ENCODE measurements at regions not wholly inside any gene's neighbourhood (a gene's known extent, or its start where the extent isn't known, plus 50 kb on each side); places are given as distances from the start of the nearest gene placed in this dataset.
"Not testable (repeated sequence)": the region's sequence is repeated elsewhere in the genome, so short reads cannot be mapped to it uniquely, and the experiment has no call there.

- no peak overlapping the region for H3K4me3 Mint-ChIP-seq
- H3K27ac Mint-ChIP-seq, result no peak overlapping the region
- H3K4me1 Mint-ChIP-seq (ENCODE audit: low read depth), result no peaks in the 10 kb centered on the region
- H3K27me3 Mint-ChIP-seq (ENCODE audit: low read depth), result no peaks in the 10 kb centered on the region
- H3K36me3 Mint-ChIP-seq (ENCODE audit: low read depth), result no peaks in the 10 kb centered on the region
- H3K9me3 Mint-ChIP-seq, result peaks cover 7% of the 10 kb centered on the region
These were observed 404.2 kb upstream of the IRX2 start for GRCh38 chr5:3155717-3156116.

- H3K4me3 Mint-ChIP-seq, result no peak overlapping the region
- no peaks in the 10 kb centered on the region for H3K36me3 Mint-ChIP-seq (ENCODE audit: low read depth)
- H3K27ac Mint-ChIP-seq, result no peak overlapping the region
- no peaks in the 10 kb centered on the region for H3K4me1 Mint-ChIP-seq (ENCODE audit: low read depth)
- H3K27me3 Mint-ChIP-seq (ENCODE audit: low read depth), result no peaks in the 10 kb centered on the region
- peaks cover 10% of the 10 kb centered on the region for H3K9me3 Mint-ChIP-seq
These were observed 403.6 kb upstream of the IRX2 start for GRCh38 chr5:3155046-3155445.

GRCh38 chr5:3153906-3154305 lies 402.4 kb upstream of the IRX2 start:
- no peak overlapping the region for H3K27ac Mint-ChIP-seq
- H3K4me1 Mint-ChIP-seq (ENCODE audit: low read depth), result no peaks in the 10 kb centered on the region
- H3K36me3 Mint-ChIP-seq (ENCODE audit: low read depth), result no peaks in the 10 kb centered on the region
- H3K27me3 Mint-ChIP-seq (ENCODE audit: low read depth), result no peaks in the 10 kb centered on the region
- peaks cover 18% of the 10 kb centered on the region for H3K9me3 Mint-ChIP-seq
- H3K4me3 Mint-ChIP-seq, result no peak overlapping the region

GRCh38 chr5:3153226-3153858 lies 401.9 kb upstream of the IRX2 start:
- Mint-ChIP-seq H3K27me3 (ENCODE audit: low read depth) (no peaks in the 10 kb centered on the region), H3K4me1 (ENCODE audit: low read depth) (no peaks in the 10 kb centered on the region), H3K36me3 (ENCODE audit: low read depth) (no peaks in the 10 kb centered on the region), H3K27ac (no peak overlapping the region), H3K4me3 (no peak overlapping the region), H3K9me3 (peaks cover 18% of the 10 kb centered on the region)

GRCh38 chr5:3149899-3150298 lies 398.4 kb upstream of the IRX2 start:
- Mint-ChIP-seq H3K36me3 (ENCODE audit: low read depth) (no peaks in the 10 kb centered on the region), H3K9me3 (peaks cover 17% of the 10 kb centered on the region), H3K4me3 (no peak overlapping the region), H3K27ac (no peak overlapping the region), H3K4me1 (ENCODE audit: low read depth) (no peaks in the 10 kb centered on the region), H3K27me3 (ENCODE audit: low read depth) (no peaks in the 10 kb centered on the region)

GRCh38 chr5:3147405-3147804 lies 395.9 kb upstream of the IRX2 start:
- not testable (repeated sequence) for H3K4me1 Mint-ChIP-seq (ENCODE audit: low read depth); H3K27me3 Mint-ChIP-seq (ENCODE audit: low read depth); H3K27ac Mint-ChIP-seq; H3K4me3 Mint-ChIP-seq; H3K36me3 Mint-ChIP-seq (ENCODE audit: low read depth)
- peaks cover 11% of the 10 kb centered on the region for H3K9me3 Mint-ChIP-seq

- no peaks in the 10 kb centered on the region for H3K27me3 Mint-ChIP-seq (ENCODE audit: low read depth)
- no peaks in the 10 kb centered on the region for H3K36me3 Mint-ChIP-seq (ENCODE audit: low read depth)
- H3K27ac Mint-ChIP-seq, result no peak overlapping the region
- H3K4me3 Mint-ChIP-seq, result no peak overlapping the region
- peaks cover 14% of the 10 kb centered on the region for H3K9me3 Mint-ChIP-seq
- no peaks in the 10 kb centered on the region for H3K4me1 Mint-ChIP-seq (ENCODE audit: low read depth)
These were observed 394.2 kb upstream of the IRX2 start for GRCh38 chr5:3145641-3146040.

- Mint-ChIP-seq H3K9me3 (peaks cover 3% of the 10 kb centered on the region), H3K27me3 (ENCODE audit: low read depth) (no peaks in the 10 kb centered on the region), H3K36me3 (ENCODE audit: low read depth) (no peaks in the 10 kb centered on the region), H3K27ac (no peak overlapping the region), H3K4me1 (ENCODE audit: low read depth) (no peaks in the 10 kb centered on the region), H3K4me3 (no peak overlapping the region)
These were observed 391.9 kb upstream of the IRX2 start for GRCh38 chr5:3143382-3143781.

- Mint-ChIP-seq H3K9me3 (peaks cover 3% of the 10 kb centered on the region), H3K4me1 (ENCODE audit: low read depth) (no peaks in the 10 kb centered on the region), H3K36me3 (ENCODE audit: low read depth) (no peaks in the 10 kb centered on the region), H3K27me3 (ENCODE audit: low read depth) (no peaks in the 10 kb centered on the region), H3K4me3 (no peak overlapping the region), H3K27ac (no peak overlapping the region)
These were observed 391.0 kb upstream of the IRX2 start for GRCh38 chr5:3142261-3143027.

- H3K4me1 Mint-ChIP-seq (ENCODE audit: low read depth), result no peaks in the 10 kb centered on the region
- peaks cover 6% of the 10 kb centered on the region for H3K9me3 Mint-ChIP-seq
- no peaks in the 10 kb centered on the region for H3K36me3 Mint-ChIP-seq (ENCODE audit: low read depth)
- H3K27me3 Mint-ChIP-seq (ENCODE audit: low read depth), result no peaks in the 10 kb centered on the region
- H3K27ac Mint-ChIP-seq, result no peak overlapping the region
- no peak overlapping the region for H3K4me3 Mint-ChIP-seq
These were observed 388.6 kb upstream of the IRX2 start for GRCh38 chr5:3140117-3140516.

GRCh38 chr5:3139499-3139931 lies 388.0 kb upstream of the IRX2 start:
- Mint-ChIP-seq H3K27ac (no peak overlapping the region), H3K27me3 (ENCODE audit: low read depth) (no peaks in the 10 kb centered on the region), H3K9me3 (peaks cover 9% of the 10 kb centered on the region), H3K4me1 (ENCODE audit: low read depth) (no peaks in the 10 kb centered on the region), H3K4me3 (no peak overlapping the region), H3K36me3 (ENCODE audit: low read depth) (no peaks in the 10 kb centered on the region)

- no peak overlapping the region for H3K4me3 Mint-ChIP-seq
- H3K27me3 Mint-ChIP-seq (ENCODE audit: low read depth), result no peaks in the 10 kb centered on the region
- H3K27ac Mint-ChIP-seq, result no peak overlapping the region
- H3K9me3 Mint-ChIP-seq, result peaks cover 9% of the 10 kb centered on the region
- no peaks in the 10 kb centered on the region for H3K36me3 Mint-ChIP-seq (ENCODE audit: low read depth)
- no peaks in the 10 kb centered on the region for H3K4me1 Mint-ChIP-seq (ENCODE audit: low read depth)
These were observed 379.7 kb upstream of the IRX2 start for GRCh38 chr5:3131161-3131560.

- Mint-ChIP-seq H3K4me1 (ENCODE audit: low read depth) (no peaks in the 10 kb centered on the region), H3K27ac (no peak overlapping the region), H3K9me3 (peaks cover 4% of the 10 kb centered on the region), H3K36me3 (ENCODE audit: low read depth) (no peaks in the 10 kb centered on the region), H3K4me3 (no peak overlapping the region), H3K27me3 (ENCODE audit: low read depth) (no peaks in the 10 kb centered on the region)
These were observed 377.8 kb upstream of the IRX2 start for GRCh38 chr5:3129252-3129651.

- H3K4me1 Mint-ChIP-seq (ENCODE audit: low read depth), result no peaks in the 10 kb centered on the region
- H3K27me3 Mint-ChIP-seq (ENCODE audit: low read depth), result no peaks in the 10 kb centered on the region
- H3K27ac Mint-ChIP-seq, result no peak overlapping the region
- peaks cover 4% of the 10 kb centered on the region for H3K9me3 Mint-ChIP-seq
- H3K36me3 Mint-ChIP-seq (ENCODE audit: low read depth), result no peaks in the 10 kb centered on the region
- no peak overlapping the region for H3K4me3 Mint-ChIP-seq
These were observed 376.0 kb upstream of the IRX2 start for GRCh38 chr5:3127423-3127911.

- H3K27me3 Mint-ChIP-seq (ENCODE audit: low read depth), result no peaks in the 10 kb centered on the region
These were observed 375.2 kb upstream of the IRX2 start for GRCh38 chr5:3126639-3127038.

More at GRCh38 chr5:3126639-3127038, 375.2 kb upstream of the IRX2 start:
- Mint-ChIP-seq H3K36me3 (ENCODE audit: low read depth) (no peaks in the 10 kb centered on the region), H3K9me3 (peaks cover 4% of the 10 kb centered on the region), H3K27ac (no peak overlapping the region), H3K4me1 (ENCODE audit: low read depth) (no peaks in the 10 kb centered on the region), H3K4me3 (no peak overlapping the region)
